SU-DHL-6 (cell line): ENCODE measurements at regions not wholly inside any gene's neighbourhood (a gene's known extent, or its start where the extent isn't known, plus 50 kb on each side); places are given as distances from the start of the nearest gene placed in this dataset.

ENCODE experiments used
- H2AFZ ChIP-seq: fragments of 200-600 bp; sonication (generic); 2 replicates; pipeline ENCODE4 v1.6.1; 2014; ENCODE audit warnings: low read depth, mild to moderate bottlenecking, moderate library complexity, mixed read lengths, antibody characterized with exemption, low read length; ENCODE audit not compliant: severe bottlenecking
- H3F3A ChIP-seq: fragments of 200-600 bp; shearing (Covaris generic); 2 replicates; pipeline ENCODE4 v1.6.0; 2016; ENCODE audit warnings: antibody characterized with exemption, mild to moderate bottlenecking; ENCODE audit not compliant: insufficient read depth
- H3K27ac ChIP-seq: fragments of 200-600 bp; sonication (generic); 2 replicates; pipeline ENCODE4 v1.5.1; 2016; ENCODE audit warnings: low read depth, mild to moderate bottlenecking, low read length, moderate library complexity, mixed read lengths
- H3K27me3 ChIP-seq: fragments of 200-600 bp; sonication (generic), shearing (Covaris generic); 2 replicates; pipeline ENCODE4 v1.6.0; 2014; ENCODE audit warnings: mild to moderate bottlenecking, low read length
- H3K36me3 ChIP-seq: fragments of 200-600 bp; sonication (generic); 2 replicates; pipeline ENCODE4 v1.6.1; 2014; ENCODE audit warnings: mild to moderate bottlenecking, low read length, mixed read lengths
- H3K4me2 ChIP-seq: fragments of 300-600, 200-600 bp; shearing (Covaris generic), sonication (generic); 2 replicates; pipeline ENCODE4 v1.6.0; 2014; ENCODE audit warnings: low read length, low read depth, mild to moderate bottlenecking; ENCODE audit not compliant: poor library complexity, severe bottlenecking
- H3K4me3 ChIP-seq: fragments of 200-600 bp; sonication (generic); 2 replicates; pipeline ENCODE4 v1.5.1; 2014; ENCODE audit warnings: antibody characterized with exemption, low read length, mild to moderate bottlenecking, mixed read lengths; ENCODE audit not compliant: insufficient read depth, poor library complexity, severe bottlenecking
- H3K79me2 ChIP-seq: fragments of 200-600 bp; sonication (generic); 2 replicates; pipeline ENCODE4 v1.6.1; 2014; ENCODE audit warnings: mild to moderate bottlenecking, low read length, moderate library complexity; ENCODE audit not compliant: insufficient read depth
- H3K9ac ChIP-seq: fragments of 200-600 bp; sonication (generic); 2 replicates; pipeline ENCODE4 v1.7.0; 2014; ENCODE audit warnings: mild to moderate bottlenecking, low read length
- H3K9me2 ChIP-seq: fragments of 200-600 bp; sonication (generic); replicated peaks from 2 replicates; pipeline ENCODE4 v1.6.1; 2014; ENCODE audit warnings: low read length; ENCODE audit not compliant: insufficient read depth
- H3K9me3 ChIP-seq: fragments of 200-600 bp; sonication (generic); 2 replicates; pipeline ENCODE4 v1.6.1; 2014; ENCODE audit warnings: low read length, mixed read lengths; ENCODE audit not compliant: insufficient read depth
- H4K20me1 ChIP-seq: fragments of 200-600 bp; sonication (generic); 2 replicates; pipeline ENCODE4 v1.6.1; 2014; ENCODE audit warnings: low read depth, mild to moderate bottlenecking, antibody characterized with exemption, low read length, moderate library complexity, mixed read lengths
- EZH2phosphoT487 ChIP-seq: fragments of 200-600 bp; sonication (generic), shearing (Covaris generic); conservative IDR thresholded peaks from 2 replicates; pipeline ENCODE4 v1.6.1; 2018; ENCODE audit warnings: mild to moderate bottlenecking, antibody characterized with exemption, low read length, moderate library complexity, mixed read lengths
- TF ChIP-seq, protein P1 (sequence below): fragments of 200-600 bp; sonication (generic); IDR thresholded peaks from one replicate; pipeline ENCODE4 v1.5.1; 2017; ENCODE audit warnings: antibody characterized with exemption, mild to moderate bottlenecking, low read length, moderate library complexity; ENCODE audit not compliant: insufficient read depth, poor library complexity, severe bottlenecking

DNA sequence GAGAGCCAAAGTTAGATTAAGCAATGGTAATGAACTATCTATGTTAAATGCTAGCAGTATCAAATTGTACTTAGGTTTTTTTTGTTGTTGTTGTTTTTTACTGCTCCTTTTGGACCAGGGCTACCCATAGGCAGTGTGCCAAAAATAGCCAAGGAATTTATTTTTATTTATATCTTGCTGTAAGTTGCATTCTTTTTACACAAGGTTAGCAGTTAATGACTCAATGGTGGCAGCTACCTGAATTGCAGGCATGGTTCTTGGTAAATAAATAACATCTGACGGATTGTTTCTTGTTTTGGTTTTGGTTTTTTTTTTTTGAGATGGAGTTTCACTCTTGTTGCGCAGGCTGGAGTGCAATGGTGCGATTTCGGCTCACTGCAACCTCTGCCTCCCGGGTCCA lies 194.8 kb upstream of the TSC22D1 start:
- Histone ChIP-seq H3K4me2 (no peak overlapping the region), H3K4me3 (no peak overlapping the region), H3K27me3 (no peaks in the 10 kb centered on the region), H3K27ac (no peak overlapping the region), H3K36me3 (no peaks in the 10 kb centered on the region), H3F3A (no peaks in the 10 kb centered on the region), H2AFZ (no peak overlapping the region), H3K9me3 (no peaks in the 10 kb centered on the region), H3K9me2 (no peaks in the 10 kb centered on the region), H4K20me1 (no peaks in the 10 kb centered on the region), H3K79me2 (no peaks in the 10 kb centered on the region), H3K9ac (no peak overlapping the region)
- TF ChIP-seq EZH2phosphoT487: no peak
- TF ChIP-seq, protein P1, sequence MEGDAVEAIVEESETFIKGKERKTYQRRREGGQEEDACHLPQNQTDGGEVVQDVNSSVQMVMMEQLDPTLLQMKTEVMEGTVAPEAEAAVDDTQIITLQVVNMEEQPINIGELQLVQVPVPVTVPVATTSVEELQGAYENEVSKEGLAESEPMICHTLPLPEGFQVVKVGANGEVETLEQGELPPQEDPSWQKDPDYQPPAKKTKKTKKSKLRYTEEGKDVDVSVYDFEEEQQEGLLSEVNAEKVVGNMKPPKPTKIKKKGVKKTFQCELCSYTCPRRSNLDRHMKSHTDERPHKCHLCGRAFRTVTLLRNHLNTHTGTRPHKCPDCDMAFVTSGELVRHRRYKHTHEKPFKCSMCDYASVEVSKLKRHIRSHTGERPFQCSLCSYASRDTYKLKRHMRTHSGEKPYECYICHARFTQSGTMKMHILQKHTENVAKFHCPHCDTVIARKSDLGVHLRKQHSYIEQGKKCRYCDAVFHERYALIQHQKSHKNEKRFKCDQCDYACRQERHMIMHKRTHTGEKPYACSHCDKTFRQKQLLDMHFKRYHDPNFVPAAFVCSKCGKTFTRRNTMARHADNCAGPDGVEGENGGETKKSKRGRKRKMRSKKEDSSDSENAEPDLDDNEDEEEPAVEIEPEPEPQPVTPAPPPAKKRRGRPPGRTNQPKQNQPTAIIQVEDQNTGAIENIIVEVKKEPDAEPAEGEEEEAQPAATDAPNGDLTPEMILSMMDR: no peak

DNA sequence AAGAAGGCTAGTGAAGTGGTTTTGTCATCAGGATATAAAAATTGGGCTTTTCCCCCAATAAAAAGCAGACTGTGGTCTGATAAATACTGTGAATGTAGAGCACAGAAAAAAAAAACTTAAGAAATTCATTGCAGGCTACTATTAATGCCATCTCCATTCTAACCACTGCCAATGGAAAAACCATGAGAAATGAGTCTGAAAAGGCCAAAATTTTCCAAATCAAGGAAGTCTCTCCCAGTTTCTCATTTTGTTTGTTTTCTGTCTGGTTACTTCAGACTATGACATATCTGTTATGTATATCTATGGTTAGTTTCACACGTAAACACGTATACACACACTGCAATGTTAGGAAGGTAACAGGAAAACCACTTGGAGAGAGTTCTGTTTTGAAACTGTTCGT lies 193.6 kb upstream of the TSC22D1 start:
- Histone ChIP-seq H3K4me2 (no peak overlapping the region), H2AFZ (no peak overlapping the region), H3K79me2 (no peaks in the 10 kb centered on the region), H4K20me1 (no peaks in the 10 kb centered on the region), H3K36me3 (no peaks in the 10 kb centered on the region), H3K27ac (no peak overlapping the region), H3K4me3 (no peak overlapping the region), H3K9me3 (no peaks in the 10 kb centered on the region), H3F3A (no peaks in the 10 kb centered on the region), H3K9me2 (no peaks in the 10 kb centered on the region), H3K9ac (no peak overlapping the region), H3K27me3 (no peaks in the 10 kb centered on the region)
- TF ChIP-seq, protein P1: no peak
- TF ChIP-seq EZH2phosphoT487: no peak

DNA sequence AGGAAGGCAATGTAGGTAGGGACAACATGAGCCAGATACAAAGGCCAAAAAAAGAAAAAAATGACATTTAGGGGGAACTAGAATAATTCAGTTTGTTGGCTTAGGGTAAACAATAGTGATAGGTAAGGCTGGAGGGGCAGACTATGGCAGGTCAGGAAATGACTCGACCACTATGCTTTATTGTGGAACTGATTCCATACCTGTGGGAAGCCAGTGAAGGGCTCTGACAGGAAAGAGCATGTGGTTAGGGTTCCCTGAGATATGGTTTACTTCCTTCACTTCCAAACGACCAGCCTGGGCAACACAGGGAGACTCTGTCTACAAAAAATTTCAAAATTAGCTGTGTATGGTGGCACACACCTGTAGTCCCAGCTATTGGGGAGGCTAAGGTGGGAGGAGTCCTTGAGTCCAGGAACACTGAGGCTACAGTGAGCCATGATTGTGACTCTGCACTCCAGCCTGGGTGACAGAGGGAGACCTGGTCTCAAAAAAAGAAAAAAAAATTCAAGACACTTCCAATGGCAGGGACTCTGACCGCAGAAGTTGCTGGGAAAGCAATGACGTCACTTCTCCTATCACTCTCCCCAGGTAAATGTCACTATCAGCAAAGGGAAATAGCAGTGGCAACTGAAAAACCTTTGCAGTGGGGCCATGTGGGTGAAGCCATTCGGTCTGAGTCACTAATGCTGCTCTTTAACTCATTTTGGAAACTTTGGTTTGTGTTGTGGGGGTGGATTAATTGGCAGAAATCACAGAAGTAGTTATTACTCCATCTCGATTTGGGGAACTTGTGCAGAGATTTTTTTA lies 192.8 kb upstream of the TSC22D1 start:
- H3K27me3 ChIP-seq: no peaks in the 10 kb centered on the region
- H3K79me2 ChIP-seq: no peaks in the 10 kb centered on the region
- H3K9ac ChIP-seq: no peak overlapping the region
- TF ChIP-seq, protein P1: no peak
- TF ChIP-seq EZH2phosphoT487: no peak
- no peak overlapping the region for H3K27ac ChIP-seq
- no peaks in the 10 kb centered on the region for H3F3A ChIP-seq
- H3K4me2 ChIP-seq: no peak overlapping the region
- H3K4me3 ChIP-seq: no peak overlapping the region
- no peaks in the 10 kb centered on the region for H3K9me3 ChIP-seq
- H4K20me1 ChIP-seq: no peaks in the 10 kb centered on the region
- H3K36me3 ChIP-seq: no peaks in the 10 kb centered on the region
- H3K9me2 ChIP-seq: no peaks in the 10 kb centered on the region
- no peak overlapping the region for H2AFZ ChIP-seq
